Esophagus muscularis mucosa (tissue), 4 donors: ENCODE measurements at regions not wholly inside any gene's neighbourhood (a gene's known extent, or its start where the extent isn't known, plus 50 kb on each side); places are given as distances from the start of the nearest gene placed in this dataset.
"Not testable (repeated sequence)": the region's sequence is repeated elsewhere in the genome, so short reads cannot be mapped to it uniquely, and the experiment has no call there.

Experiments
- CTCF ChIP-seq, 3 experiments: fragments of 200-600 bp in 2 of 3; fragments of 450-650 bp in 1 of 3; sonication (generic) in 2 of 3; IDR thresholded peaks; one replicate each; pipeline ENCODE4 v1.5.1; 2017 to 2019; ENCODE audit warnings: antibody characterized with exemption in 3 of 3, mild to moderate bottlenecking in 2 of 3, moderate library complexity in 1 of 3
- EP300 ChIP-seq: sonication (generic); formaldehyde crosslinking; IDR thresholded peaks from one replicate; pipeline ENCODE4 v1.6.1; 2017; ENCODE audit warnings: antibody characterized with exemption
- POLR2A ChIP-seq: fragments of 450-650 bp; IDR thresholded peaks from one replicate; pipeline ENCODE4 v1.6.1; 2017; ENCODE audit warnings: antibody characterized with exemption, moderate library complexity, mild to moderate bottlenecking, low read depth
- POLR2AphosphoS5 ChIP-seq, 2 donors: sonication (generic); formaldehyde crosslinking; IDR thresholded peaks; one replicate each; pipeline ENCODE4 v1.6.1; 2017; ENCODE audit warnings: antibody characterized with exemption in 2 of 2

GRCh38 chr5:155163084-155163483, 149.5 kb downstream of the KIF4B start:
- TF ChIP-seq POLR2A; POLR2AphosphoS5 (IDR thresholded peaks at IDR 0.05); CTCF (IDR thresholded peaks at IDR 0.05); EP300: not testable (repeated sequence)
